HCT116 (cell line): ENCODE measurements at regions not wholly inside any gene's neighbourhood (a gene's known extent, or its start where the extent isn't known, plus 50 kb on each side); places are given as distances from the start of the nearest gene placed in this dataset.

Experiments used
- ATAC-seq: fragments of 200-7000 bp; cut with Tn5 transposase; 2 replicates; pipeline ENCODE4 v1.9.1; 2020; ENCODE audit warnings: mild to moderate bottlenecking, moderate library complexity
- BruUV-seq: library from RNA; stranded (reverse); fragments of 400-500 nt; replicated peaks from 2 replicates; lab custom pipeline; 2021; lab: Mats Ljungman, UMichigan
- CTCF ChIA-PET: fragments of 300-600 bp; sonication (Branson Sonifier 250); formaldehyde crosslinking; loops from one replicate; lab custom pipeline; 2021; ENCODE audit warnings: antibody characterized with exemption; lab: Charles Lee
- POLR2A ChIA-PET: fragments of 300-600, 350-600 bp; sonication (Branson Sonifier 250); formaldehyde crosslinking; loops from one replicate; lab custom pipeline; 2021; ENCODE audit warnings: antibody characterized with exemption; lab: Charles Lee
- RAD21 ChIA-PET, 2 experiments: fragments of 300-600 bp; sonication (Branson Sonifier 250); formaldehyde crosslinking; loops; one replicate each; lab custom pipeline; 2023; ENCODE audit warnings: low total read pairs in 2 of 2; ENCODE audit not compliant: uncharacterized antibody in 2 of 2, unreplicated experiment in 2 of 2, low non-redundant PET in 1 of 2; lab: Charles Lee
- DNase-seq: peaks from one replicate; pipeline ENCODE4 v3.0.0-alpha.2; 2010; ENCODE audit warnings: low read depth, low spot score
- H2AFZ ChIP-seq: fragments of 200-600 bp; shearing (Covaris generic), sonication (generic); 2 replicates; pipeline ENCODE4 v1.6.1; 2017; ENCODE audit warnings: low read depth, mixed run types, mixed read lengths, antibody characterized with exemption, low read length; ENCODE audit not compliant: poor library complexity, severe bottlenecking
- H3K27ac ChIP-seq: 2 replicates; pipeline ENCODE4 v1.5.1; 2012; ENCODE audit warnings: low read depth, low read length
- H3K27me3 ChIP-seq: fragments of 200-600 bp; sonication (generic); 2 replicates; pipeline ENCODE4 v1.6.1; 2016; ENCODE audit warnings: mixed run types, low read length, mixed read lengths; ENCODE audit not compliant: insufficient read depth
- H3K36me3 ChIP-seq, 2 experiments: fragments of 200-500 bp in 1 of 2; fragments of 200-600 bp in 1 of 2; sonication (Bioruptor generic) in 1 of 2; sonication (generic) in 1 of 2; 2 replicates each; pipeline versions ENCODE4 v1.5.1 to v1.6.1; 2014 to 2016; ENCODE audit warnings: low read length in 2 of 2, inconsistent platforms in 1 of 2, mixed read lengths in 1 of 2, mixed run types in 1 of 2; ENCODE audit not compliant: insufficient read depth in 2 of 2, control insufficient read depth in 1 of 2
- H3K4me1 ChIP-seq, 2 experiments: fragments of 200-600 bp in 1 of 2; sonication (generic) in 1 of 2; 2 replicates each; pipeline versions ENCODE4 v1.5.1 to v1.6.1; 2012 to 2017; ENCODE audit warnings: low read length in 2 of 2, inconsistent platforms in 1 of 2, mild to moderate bottlenecking in 1 of 2, mixed read lengths in 1 of 2, mixed run types in 1 of 2, moderate library complexity in 1 of 2; ENCODE audit not compliant: insufficient read depth in 2 of 2, control insufficient read depth in 1 of 2
- H3K4me2 ChIP-seq: fragments of 200-600 bp; sonication (generic); 2 replicates; pipeline ENCODE4 v1.6.1; 2017; ENCODE audit warnings: mixed run types, low read length, mixed read lengths
- H3K4me3 ChIP-seq, 2 experiments: fragments of 200-600 bp in 1 of 2; sonication (generic) in 1 of 2; replicated peaks in 1 of 2; 2 replicates each; pipeline ENCODE4 v1.5.1; 2011 to 2016; ENCODE audit warnings: low read length in 2 of 2, control low read depth in 1 of 2, low read depth in 1 of 2, mild to moderate bottlenecking in 1 of 2, mixed read lengths in 1 of 2, mixed run types in 1 of 2
- H3K79me2 ChIP-seq: fragments of 200-600 bp; sonication (generic); 2 replicates; pipeline ENCODE4 v1.6.1; 2017; ENCODE audit warnings: mild to moderate bottlenecking, mixed run types, low read length, moderate library complexity, mixed read lengths; ENCODE audit not compliant: insufficient read depth
- H3K9ac ChIP-seq: fragments of 200-600 bp; sonication (generic); 2 replicates; pipeline ENCODE4 v1.6.1; 2016; ENCODE audit warnings: low read length, mixed read lengths
- H3K9me2 ChIP-seq: fragments of 200-600 bp; sonication (generic), shearing (Covaris generic); 2 replicates; pipeline ENCODE4 v1.6.1; 2017; ENCODE audit warnings: mixed run types, mild to moderate bottlenecking, moderate library complexity; ENCODE audit not compliant: insufficient read depth
- H3K9me3 ChIP-seq, 2 experiments: fragments of 200-500 bp in 1 of 2; fragments of 200-600 bp in 1 of 2; sonication (Bioruptor generic) in 1 of 2; sonication (generic) in 1 of 2; 2 replicates each; pipeline ENCODE4 v1.6.1; 2014 to 2017; ENCODE audit warnings: low read length in 2 of 2, mixed read lengths in 2 of 2, inconsistent platforms in 1 of 2, low read depth in 1 of 2, mild to moderate bottlenecking in 1 of 2, mixed run types in 1 of 2, moderate library complexity in 1 of 2; ENCODE audit not compliant: control insufficient read depth in 1 of 2, insufficient read depth in 1 of 2
- H4K20me1 ChIP-seq: fragments of 200-600 bp; sonication (generic), shearing (Covaris generic); 2 replicates; pipeline ENCODE4 v1.6.1; 2017; ENCODE audit warnings: mixed run types, mild to moderate bottlenecking, moderate library complexity; ENCODE audit not compliant: insufficient read depth
- CBX3 ChIP-seq: IDR thresholded peaks from 2 replicates; pipeline ENCODE4 v1.6.1; 2012; ENCODE audit warnings: low read depth
- EGR1 ChIP-seq: IDR thresholded peaks from 2 replicates; pipeline ENCODE4 v1.6.1; 2012; ENCODE audit warnings: low read depth
- ELF1 ChIP-seq: IDR thresholded peaks from 2 replicates; pipeline ENCODE4 v1.6.1; 2012; ENCODE audit warnings: low read depth, borderline replicate concordance
- EZH2 ChIP-seq: fragments of 200-600 bp; sonication (generic); IDR thresholded peaks from 2 replicates; pipeline ENCODE4 v1.6.1; 2017; ENCODE audit warnings: antibody characterized with exemption, mixed run types
- EZH2phosphoT487 ChIP-seq: fragments of 200-600 bp; IDR thresholded peaks from 2 replicates; pipeline ENCODE4 v1.6.1; 2018; ENCODE audit warnings: antibody characterized with exemption, borderline replicate concordance
- JUND ChIP-seq: IDR thresholded peaks from 2 replicates; pipeline ENCODE4 v1.6.1; 2012
- POLR2A ChIP-seq: IDR thresholded peaks from 2 replicates; pipeline ENCODE4 v1.7.0; 2011; ENCODE audit warnings: borderline replicate concordance; ENCODE audit not compliant: insufficient read depth, insufficient read length; ENCODE audit errors: extremely low read depth
- POLR2AphosphoS5 ChIP-seq: IDR thresholded peaks from 2 replicates; pipeline ENCODE4 v1.6.1; 2011; ENCODE audit warnings: mild to moderate bottlenecking, low read depth, low read length, moderate library complexity
- RAD21 ChIP-seq: IDR thresholded peaks from 2 replicates; pipeline ENCODE4 v1.6.1; 2012; ENCODE audit warnings: low read depth, mild to moderate bottlenecking
- SIN3A ChIP-seq: IDR thresholded peaks from 2 replicates; pipeline ENCODE4 v1.6.1; 2012; ENCODE audit warnings: low read depth
- SP1 ChIP-seq: IDR thresholded peaks from 2 replicates; pipeline ENCODE4 v1.6.1; 2012; ENCODE audit warnings: low read depth
- SRF ChIP-seq: IDR thresholded peaks from 2 replicates; pipeline ENCODE4 v1.6.1; 2012; ENCODE audit warnings: low read depth
- YY1 ChIP-seq: IDR thresholded peaks from 2 replicates; pipeline ENCODE4 v1.6.1; 2011; ENCODE audit warnings: low read length, low read depth, moderate library complexity, mild to moderate bottlenecking; ENCODE audit not compliant: insufficient replicate concordance; ENCODE audit errors: extremely low read depth
- ZBTB33 ChIP-seq: IDR thresholded peaks from 2 replicates; pipeline ENCODE4 v1.6.1; 2011; ENCODE audit warnings: mild to moderate bottlenecking, low read length, moderate library complexity; ENCODE audit not compliant: insufficient replicate concordance; ENCODE audit errors: extremely low read depth
- ZFX ChIP-seq: fragments of 450-650 bp; IDR thresholded peaks from 2 replicates; pipeline ENCODE4 v1.6.1; 2017
- intact Hi-C: fragments of 100-400 bp; cut with micrococcal nuclease; formaldehyde crosslinking; loops from 2 replicates; pipeline ENCODE4 v1.10.0; 2022
- TF ChIP-seq, protein P1 (sequence below): IDR thresholded peaks from 2 replicates; pipeline ENCODE4 v1.6.1; 2012
- TF ChIP-seq, protein P2 (sequence below), 3 experiments: fragments of 200-600 bp in 1 of 3; sonication (generic) in 1 of 3; IDR thresholded peaks in 2 of 3; conservative IDR thresholded peaks in 1 of 3; 2 replicates each; pipeline ENCODE4 v1.5.1; 2012 to 2017; ENCODE audit warnings: low read depth in 2 of 3, low read length in 2 of 3, antibody characterized with exemption in 1 of 3, borderline replicate concordance in 1 of 3, control low read depth in 1 of 3, mild to moderate bottlenecking in 1 of 3, mixed read lengths in 1 of 3, mixed run types in 1 of 3, moderate library complexity in 1 of 3; ENCODE audit not compliant: insufficient read depth in 1 of 3
- TF ChIP-seq, protein P3 (sequence below): IDR thresholded peaks from 2 replicates; pipeline ENCODE4 v1.6.1; 2012

GRCh38 chr2:239806758-239807434, 218.2 kb downstream of the NDUFA10 start:
- no peaks in the 10 kb centered on the region for H3K79me2 ChIP-seq
- no peak for TF ChIP-seq SRF
- TF ChIP-seq SP1: no peak
- TF ChIP-seq POLR2AphosphoS5: no peak
- TF ChIP-seq, protein P1, sequence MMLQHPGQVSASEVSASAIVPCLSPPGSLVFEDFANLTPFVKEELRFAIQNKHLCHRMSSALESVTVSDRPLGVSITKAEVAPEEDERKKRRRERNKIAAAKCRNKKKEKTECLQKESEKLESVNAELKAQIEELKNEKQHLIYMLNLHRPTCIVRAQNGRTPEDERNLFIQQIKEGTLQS: no peak
- no peak for TF ChIP-seq ELF1
- TF ChIP-seq EGR1: no peak
- TF ChIP-seq, protein P2, sequence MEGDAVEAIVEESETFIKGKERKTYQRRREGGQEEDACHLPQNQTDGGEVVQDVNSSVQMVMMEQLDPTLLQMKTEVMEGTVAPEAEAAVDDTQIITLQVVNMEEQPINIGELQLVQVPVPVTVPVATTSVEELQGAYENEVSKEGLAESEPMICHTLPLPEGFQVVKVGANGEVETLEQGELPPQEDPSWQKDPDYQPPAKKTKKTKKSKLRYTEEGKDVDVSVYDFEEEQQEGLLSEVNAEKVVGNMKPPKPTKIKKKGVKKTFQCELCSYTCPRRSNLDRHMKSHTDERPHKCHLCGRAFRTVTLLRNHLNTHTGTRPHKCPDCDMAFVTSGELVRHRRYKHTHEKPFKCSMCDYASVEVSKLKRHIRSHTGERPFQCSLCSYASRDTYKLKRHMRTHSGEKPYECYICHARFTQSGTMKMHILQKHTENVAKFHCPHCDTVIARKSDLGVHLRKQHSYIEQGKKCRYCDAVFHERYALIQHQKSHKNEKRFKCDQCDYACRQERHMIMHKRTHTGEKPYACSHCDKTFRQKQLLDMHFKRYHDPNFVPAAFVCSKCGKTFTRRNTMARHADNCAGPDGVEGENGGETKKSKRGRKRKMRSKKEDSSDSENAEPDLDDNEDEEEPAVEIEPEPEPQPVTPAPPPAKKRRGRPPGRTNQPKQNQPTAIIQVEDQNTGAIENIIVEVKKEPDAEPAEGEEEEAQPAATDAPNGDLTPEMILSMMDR (IDR thresholded peaks at IDR 0.05 in 2 of 3, conservative IDR thresholded peaks at IDR 0.05 in 1 of 3; ENCODE audit: borderline replicate concordance in 1 of 3, insufficient read depth in 1 of 3, low read depth in 2 of 3, low read length in 2 of 3): no peak
- TF ChIP-seq JUND: no peak
- TF ChIP-seq SIN3A: no peak
- TF ChIP-seq YY1: no peak
- no peak for TF ChIP-seq EZH2phosphoT487
- no peak for TF ChIP-seq ZBTB33
- TF ChIP-seq POLR2A: no peak
- TF ChIP-seq CBX3: no peak
- no peak for TF ChIP-seq RAD21
- no peak for TF ChIP-seq ZFX
- TF ChIP-seq, protein P3, sequence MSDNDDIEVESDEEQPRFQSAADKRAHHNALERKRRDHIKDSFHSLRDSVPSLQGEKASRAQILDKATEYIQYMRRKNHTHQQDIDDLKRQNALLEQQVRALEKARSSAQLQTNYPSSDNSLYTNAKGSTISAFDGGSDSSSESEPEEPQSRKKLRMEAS: no peak
- TF ChIP-seq EZH2: no peak
- no peak overlapping the region for H3K4me3 ChIP-seq
- H3K27ac ChIP-seq: no peak overlapping the region
- no peaks in the 10 kb centered on the region for H3K9me3 ChIP-seq
- H3K36me3 ChIP-seq: no peaks in the 10 kb centered on the region
- no peaks in the 10 kb centered on the region for H3K9me2 ChIP-seq
- H3K4me1 ChIP-seq: no peaks in the 10 kb centered on the region
- no peak overlapping the region for H3K9ac ChIP-seq
- BruUV-seq: no TSS peak
- no peak for DNase-seq
- intact Hi-C loops: no loop called here
- no peak overlapping the region for H3K4me2 ChIP-seq
- H3K27me3 ChIP-seq: peaks cover 12% of the 10 kb centered on the region
- no peak overlapping the region for H2AFZ ChIP-seq
- no peaks in the 10 kb centered on the region for H4K20me1 ChIP-seq
- CTCF ChIA-PET: no interaction called here
- RAD21 ChIA-PET: no interaction called here
- POLR2A ChIA-PET: no interaction called here
- ATAC-seq: no peak
